ENCODE measurements at regions not wholly inside any gene's neighbourhood (a gene's known extent, or its start where the extent isn't known, plus 50 kb on each side); places are given as distances from the start of the nearest gene placed in this dataset.

DNA sequence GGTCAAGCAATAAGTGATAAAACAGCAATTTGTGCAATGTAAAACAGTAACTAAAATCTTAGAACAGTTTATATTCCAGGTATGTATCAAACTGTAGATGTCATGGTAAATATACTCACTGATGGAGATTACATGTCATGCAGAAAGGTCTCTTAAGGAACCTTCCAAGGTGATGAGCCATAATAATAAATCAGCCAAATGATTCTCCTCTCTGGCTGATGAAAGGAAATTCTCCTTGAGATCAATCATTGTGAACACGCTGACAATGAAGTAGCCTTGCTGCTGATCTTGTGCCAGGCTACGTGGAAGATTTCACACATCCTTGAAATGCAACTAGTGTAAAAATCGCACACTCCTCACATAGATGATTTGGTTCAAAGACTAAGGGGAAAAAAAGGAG lies 392.5 kb upstream of the CDH7 start:
- no peak for TF ChIP-seq CTCF (IDR thresholded peaks at IDR 0.05; ENCODE audit: extremely low read depth, missing control alignments)
- DNase-seq (ENCODE audit: low spot score) = no peak

- no peak for DNase-seq (ENCODE audit: low spot score)
- no peak for TF ChIP-seq CTCF (IDR thresholded peaks at IDR 0.05; ENCODE audit: extremely low read depth, missing control alignments)
Measured at GRCh38 chr18:65352186-65352585, 398.6 kb upstream of the CDH7 start.

DNA sequence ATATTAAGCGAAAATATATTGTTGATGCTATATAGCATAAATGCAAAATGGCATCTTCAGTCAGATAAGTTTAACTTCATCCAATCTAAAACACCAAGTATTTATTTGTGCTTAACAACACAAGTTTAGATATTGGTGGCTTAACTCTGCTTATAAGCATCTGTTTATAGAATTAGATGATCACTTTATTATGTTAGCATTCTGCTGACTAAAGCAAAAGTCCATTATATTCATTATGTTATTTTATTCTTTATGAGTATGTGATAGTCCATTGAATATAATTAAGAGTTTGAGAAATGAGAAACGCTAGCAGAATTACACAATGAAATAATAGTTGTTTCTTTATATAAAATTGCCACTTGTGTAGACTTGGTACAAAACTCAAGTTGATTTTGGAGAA lies 401.2 kb upstream of the CDH7 start:
- DNase-seq (ENCODE audit: low spot score) = no peak
- no peak for TF ChIP-seq CTCF (IDR thresholded peaks at IDR 0.05; ENCODE audit: extremely low read depth, missing control alignments)

GRCh38 chr18:65347446-65347845 lies 403.4 kb upstream of the CDH7 start:
- DNase-seq (ENCODE audit: low spot score) = no peak
- TF ChIP-seq CTCF (IDR thresholded peaks at IDR 0.05; ENCODE audit: extremely low read depth, missing control alignments) = no peak

DNA sequence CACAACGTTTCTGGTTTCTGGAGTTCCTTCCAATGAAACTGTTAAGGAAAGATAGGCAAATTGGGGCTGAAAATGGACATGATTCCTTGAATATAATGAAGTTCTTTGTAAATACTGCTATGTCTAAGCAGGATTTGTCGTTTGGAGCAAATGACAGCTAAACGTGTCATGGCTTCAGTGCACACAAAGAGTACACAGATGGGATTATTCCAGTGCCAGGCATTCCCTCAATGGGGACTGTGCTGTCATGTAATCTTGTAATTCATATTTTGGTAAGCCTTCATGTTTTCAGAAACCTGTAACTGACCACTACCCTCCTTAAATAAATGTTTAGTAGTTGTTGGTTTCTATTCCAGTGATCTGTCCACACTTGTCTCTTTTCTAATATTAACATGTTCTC lies 404.7 kb upstream of the CDH7 start:
- no peak for TF ChIP-seq CTCF (IDR thresholded peaks at IDR 0.05; ENCODE audit: extremely low read depth, missing control alignments)
- DNase-seq (ENCODE audit: low spot score) = no peak

- no peak for TF ChIP-seq CTCF (IDR thresholded peaks at IDR 0.05; ENCODE audit: extremely low read depth, missing control alignments)
Measured at GRCh38 chr18:65343571-65343970, 407.2 kb upstream of the CDH7 start.

DNA sequence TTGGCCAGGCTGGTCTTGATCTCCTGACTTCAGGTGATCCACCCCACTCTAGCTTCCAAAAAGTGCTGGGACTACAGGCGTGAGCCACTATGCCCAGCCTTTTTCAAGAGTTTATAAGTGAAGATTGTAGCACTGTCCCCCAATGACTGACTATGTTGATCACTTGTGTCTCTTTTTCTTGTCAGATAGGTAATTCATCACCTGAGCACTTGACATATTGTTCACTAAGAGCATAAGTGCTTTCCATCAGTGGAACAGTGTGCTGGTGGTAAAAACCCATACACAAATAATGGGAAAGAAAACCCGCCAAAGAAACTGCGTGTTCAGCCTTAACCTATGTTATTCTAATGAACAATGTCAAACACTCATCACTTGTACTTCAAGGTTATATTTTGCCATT lies 414.4 kb upstream of the CDH7 start:
- TF ChIP-seq CTCF (IDR thresholded peaks at IDR 0.05; ENCODE audit: extremely low read depth, missing control alignments) = no peak
- DNase-seq (ENCODE audit: low spot score) = no peak

More at GRCh38 chr18:65343571-65343970, 407.2 kb upstream of the CDH7 start:
- no peak for DNase-seq (ENCODE audit: low spot score)

All from GM20000 (cell line).